ENCODE measurements at regions not wholly inside any gene's neighbourhood (a gene's known extent, or its start where the extent isn't known, plus 50 kb on each side); places are given as distances from the start of the nearest gene placed in this dataset.

- ATAC-seq (no peak), DNase-seq (no peak)
- Histone ChIP-seq H3K9me3 (ENCODE audit: control insufficient read depth, low read length) (no peaks in the 10 kb centered on the region), H3K4me1 (ENCODE audit: control insufficient read depth, insufficient read depth, low read length) (no peaks in the 10 kb centered on the region), H3K27me3 (ENCODE audit: control insufficient read depth, insufficient read depth) (no peaks in the 10 kb centered on the region), H3K4me3 (ENCODE audit: low read length) (no peak overlapping the region), H3K27ac (ENCODE audit: low read length) (no peak overlapping the region)
- intact Hi-C loops (cut with DNase I) = no loop called here
- 97% methylated on average over 1 of the region's 1 CpG for WGBS
These were observed 63.1 kb upstream of the NR3C1 start for GRCh38 chr5:143466632-143467031.

GRCh38 chr5:143464723-143465490, 61.4 kb upstream of the NR3C1 start:
- H3K9me3 ChIP-seq (ENCODE audit: control insufficient read depth, low read length) = no peaks in the 10 kb centered on the region
- H3K4me3 ChIP-seq (ENCODE audit: low read length) = no peak overlapping the region
- H3K27me3 ChIP-seq (ENCODE audit: control insufficient read depth, insufficient read depth) = no peaks in the 10 kb centered on the region
- intact Hi-C loops (cut with DNase I) = no loop called here
- DNase-seq (no peak), ATAC-seq (no peak)
- no peaks in the 10 kb centered on the region for H3K4me1 ChIP-seq (ENCODE audit: control insufficient read depth, insufficient read depth, low read length)
- no peak overlapping the region for H3K27ac ChIP-seq (ENCODE audit: low read length)
- 76% methylated on average over 1 of the region's 1 CpG for WGBS

GRCh38 chr5:143462431-143462830, 58.9 kb upstream of the NR3C1 start:
- H3K27me3 ChIP-seq (ENCODE audit: control insufficient read depth, insufficient read depth) = no peaks in the 10 kb centered on the region
- ATAC-seq (no peak), DNase-seq (no peak)
- H3K27ac ChIP-seq (ENCODE audit: low read length) = no peak overlapping the region
- no peak overlapping the region for H3K4me3 ChIP-seq (ENCODE audit: low read length)
- no peaks in the 10 kb centered on the region for H3K4me1 ChIP-seq (ENCODE audit: control insufficient read depth, insufficient read depth, low read length)
- intact Hi-C loops (cut with DNase I) = no loop called here
- no peaks in the 10 kb centered on the region for H3K9me3 ChIP-seq (ENCODE audit: control insufficient read depth, low read length)

- intact Hi-C loops (cut with DNase I) = no loop called here
- H3K4me1 ChIP-seq (ENCODE audit: control insufficient read depth, insufficient read depth, low read length) = no peaks in the 10 kb centered on the region
- H3K4me3 ChIP-seq (ENCODE audit: low read length) = no peak overlapping the region
- 92% methylated on average over 4 of the region's 4 CpGs for WGBS
- H3K27me3 ChIP-seq (ENCODE audit: control insufficient read depth, insufficient read depth) = no peaks in the 10 kb centered on the region
- no peak for DNase-seq
- H3K27ac ChIP-seq (ENCODE audit: low read length) = no peak overlapping the region
- H3K9me3 ChIP-seq (ENCODE audit: control insufficient read depth, low read length) = no peaks in the 10 kb centered on the region
- no peak for ATAC-seq
These were observed 55.9 kb upstream of the NR3C1 start for GRCh38 chr5:143459433-143459832.

- Histone ChIP-seq H3K4me3 (ENCODE audit: low read length) (no peak overlapping the region), H3K9me3 (ENCODE audit: control insufficient read depth, low read length) (no peaks in the 10 kb centered on the region), H3K27ac (ENCODE audit: low read length) (no peak overlapping the region), H3K4me1 (ENCODE audit: control insufficient read depth, insufficient read depth, low read length) (no peaks in the 10 kb centered on the region), H3K27me3 (ENCODE audit: control insufficient read depth, insufficient read depth) (no peaks in the 10 kb centered on the region)
- intact Hi-C loops (cut with DNase I) = no loop called here
- 61% methylated on average over 5 of the region's 5 CpGs for WGBS
- peak; percentile 48 to 94 for ATAC-seq
- no peak for DNase-seq
These were observed 53.6 kb upstream of the NR3C1 start for GRCh38 chr5:143456952-143457547.

- Histone ChIP-seq H3K4me3 (ENCODE audit: low read length) (no peak overlapping the region), H3K4me1 (ENCODE audit: control insufficient read depth, insufficient read depth, low read length) (no peaks in the 10 kb centered on the region), H3K27ac (ENCODE audit: low read length) (no peak overlapping the region), H3K9me3 (ENCODE audit: control insufficient read depth, low read length) (no peaks in the 10 kb centered on the region), H3K27me3 (ENCODE audit: control insufficient read depth, insufficient read depth) (no peaks in the 10 kb centered on the region)
- intact Hi-C loops (cut with DNase I) = no loop called here
- DNase-seq (no peak), ATAC-seq (no peak)
- WGBS = 95% methylated on average over 6 of the region's 6 CpGs
These were observed 51.5 kb upstream of the NR3C1 start for GRCh38 chr5:143454936-143455516.

GRCh38 chr5:143453720-143454119, 50.2 kb upstream of the NR3C1 start:
- H3K4me1 ChIP-seq (ENCODE audit: control insufficient read depth, insufficient read depth, low read length) = no peaks in the 10 kb centered on the region
- 73% methylated on average over 2 of the region's 2 CpGs for WGBS
- H3K4me3 ChIP-seq (ENCODE audit: low read length) = no peak overlapping the region
- H3K9me3 ChIP-seq (ENCODE audit: control insufficient read depth, low read length) = no peaks in the 10 kb centered on the region
- no peak overlapping the region for H3K27ac ChIP-seq (ENCODE audit: low read length)
- intact Hi-C loops (cut with DNase I) = no loop called here
- DNase-seq (no peak), ATAC-seq (no peak)
- H3K27me3 ChIP-seq (ENCODE audit: control insufficient read depth, insufficient read depth) = no peaks in the 10 kb centered on the region

Small RNA genes lying in the stretch of these regions (microRNA-seq; reads per million reads assigned to microRNA genes)
- gene MIR5197 = 0 reads per million in 2 donors

Data from right cardiac atrium (tissue), 5 donors.